H1 (cell line): ENCODE measurements at regions not wholly inside any gene's neighbourhood (a gene's known extent, or its start where the extent isn't known, plus 50 kb on each side); places are given as distances from the start of the nearest gene placed in this dataset.

ENCODE experiments used
- CHD2 ChIP-seq: IDR thresholded peaks from 2 replicates; pipeline ENCODE4 v1.6.1; 2012; ENCODE audit warnings: low read length, improper control_type of control experiment
- GABPA ChIP-seq: IDR thresholded peaks from 2 replicates; pipeline ENCODE4 v1.6.1; 2011; ENCODE audit warnings: mild to moderate bottlenecking, low read length, moderate library complexity, borderline replicate concordance; ENCODE audit not compliant: insufficient read depth
- RFX5 ChIP-seq: IDR thresholded peaks from 2 replicates; pipeline ENCODE4 v1.6.1; 2011; ENCODE audit warnings: low read depth, low read length, improper control_type of control experiment, borderline replicate concordance

DNA sequence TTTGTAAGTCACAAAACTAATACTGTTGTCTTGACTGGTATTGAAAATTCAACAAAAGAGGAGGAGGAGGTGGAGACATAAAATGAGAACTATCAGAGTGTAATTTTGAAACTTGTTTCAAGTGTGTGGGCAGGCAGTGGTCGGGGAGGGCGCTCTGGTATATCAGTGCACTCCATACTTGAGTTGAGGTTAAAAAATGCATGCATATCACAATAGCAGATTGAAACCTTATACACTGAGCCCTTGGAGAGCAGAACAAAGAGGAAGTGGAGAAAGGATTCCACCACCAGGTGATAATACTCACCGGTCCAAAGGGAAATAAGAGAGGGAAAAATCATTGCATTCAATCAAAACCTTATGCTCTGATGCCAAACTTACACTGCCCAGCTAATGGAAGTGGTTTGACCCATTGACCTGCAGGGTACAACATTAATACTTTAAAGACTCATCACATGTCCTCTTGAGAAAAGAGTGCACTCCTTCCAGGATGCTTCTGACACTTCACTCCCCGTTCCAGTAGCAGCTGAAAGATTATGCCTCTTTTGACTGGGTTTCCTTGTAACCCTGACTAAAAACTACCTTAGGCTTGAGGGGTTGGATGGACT, 79.5 kb upstream of the FAM169A start (continued):
- TF ChIP-seq CHD2 (no peak), GABPA (no peak), RFX5 (no peak)
